Mucosa of rectum (tissue), 2 donors: ENCODE measurements at regions not wholly inside any gene's neighbourhood (a gene's known extent, or its start where the extent isn't known, plus 50 kb on each side); places are given as distances from the start of the nearest gene placed in this dataset.
"Not testable (repeated sequence)": the region's sequence is repeated elsewhere in the genome, so short reads cannot be mapped to it uniquely, and the experiment has no call there.

ENCODE experiments used
- H3K27ac ChIP-seq, 2 donors: one replicate each; pipeline ENCODE4 v1.7.0; 2013; ENCODE audit warnings: inconsistent platforms in 2 of 2, low read depth in 2 of 2, low read length in 2 of 2
- H3K27me3 ChIP-seq, 2 donors: one replicate each; pipeline ENCODE4 v1.7.0; 2013; ENCODE audit warnings: low read length in 2 of 2; ENCODE audit not compliant: control insufficient read depth in 2 of 2, insufficient read depth in 2 of 2
- H3K36me3 ChIP-seq, 2 donors: one replicate each; pipeline ENCODE4 v1.7.0; 2013; ENCODE audit warnings: low read length in 2 of 2; ENCODE audit not compliant: control insufficient read depth in 2 of 2, insufficient read depth in 2 of 2
- H3K4me1 ChIP-seq, 2 donors: one replicate each; pipeline ENCODE4 v1.7.0; 2013; ENCODE audit warnings: low read length in 2 of 2, mild to moderate bottlenecking in 1 of 2; ENCODE audit not compliant: control insufficient read depth in 2 of 2, insufficient read depth in 2 of 2
- H3K4me3 ChIP-seq, 2 donors: one replicate each; pipeline ENCODE4 v1.7.0; 2013; ENCODE audit warnings: low read length in 2 of 2
- H3K9ac ChIP-seq, 2 donors: one replicate each; pipeline ENCODE4 v1.7.0; 2013; ENCODE audit warnings: low read length in 2 of 2, low read depth in 1 of 2, mild to moderate bottlenecking in 1 of 2
- H3K9me3 ChIP-seq, 2 donors: one replicate each; pipeline ENCODE4 v1.7.0; 2013; ENCODE audit warnings: low read length in 2 of 2; ENCODE audit not compliant: control insufficient read depth in 2 of 2
- donor health status: healthy.
- donor health status: Normal muscosa, but diverticular disease.

DNA sequence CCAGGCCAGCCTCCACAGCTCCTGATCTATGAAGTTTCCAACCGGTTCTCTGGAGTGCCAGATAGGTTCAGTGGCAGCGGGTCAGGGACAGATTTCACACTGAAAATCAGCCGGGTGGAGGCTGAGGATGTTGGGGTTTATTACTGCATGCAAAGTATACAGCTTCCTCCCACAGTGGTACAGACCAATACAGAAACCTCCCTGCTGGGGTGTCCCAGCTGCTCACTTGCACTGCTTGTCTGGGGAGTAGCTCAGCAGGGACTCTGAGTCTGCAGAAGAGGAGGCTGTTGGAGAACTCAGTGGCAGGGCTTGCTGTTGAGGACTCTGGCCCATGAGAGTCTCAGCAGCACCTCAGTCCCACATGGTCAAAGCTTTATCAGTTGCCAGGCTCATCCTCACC, 1256.6 kb downstream of the RPIA start:
- not testable (repeated sequence) for H3K27me3 ChIP-seq, H3K27ac ChIP-seq, H3K36me3 ChIP-seq, H3K4me3 ChIP-seq, H3K9me3 ChIP-seq, H3K4me1 ChIP-seq, H3K9ac ChIP-seq

DNA sequence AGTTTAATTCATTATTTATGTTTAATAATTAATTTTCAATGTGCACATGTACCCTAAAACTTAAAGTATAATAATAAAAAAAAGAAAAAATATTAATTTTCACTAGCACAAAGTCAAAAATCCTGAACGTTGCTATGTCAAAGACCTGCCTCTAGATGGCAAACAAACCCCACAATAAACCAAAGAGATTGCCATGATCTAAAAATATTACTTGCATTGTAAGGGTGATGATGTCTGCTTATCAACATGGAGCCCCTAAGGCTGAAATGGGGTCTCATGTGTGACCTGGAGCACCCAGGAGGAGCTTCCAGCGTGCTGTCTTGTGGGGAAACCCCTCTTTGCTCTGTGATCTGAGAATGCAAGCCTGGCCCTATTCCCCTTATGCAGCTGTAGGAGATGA, 1259.3 kb downstream of the RPIA start:
- not testable (repeated sequence) for H3K27me3 ChIP-seq, H3K27ac ChIP-seq, H3K36me3 ChIP-seq, H3K4me3 ChIP-seq, H3K9me3 ChIP-seq, H3K4me1 ChIP-seq, H3K9ac ChIP-seq

DNA sequence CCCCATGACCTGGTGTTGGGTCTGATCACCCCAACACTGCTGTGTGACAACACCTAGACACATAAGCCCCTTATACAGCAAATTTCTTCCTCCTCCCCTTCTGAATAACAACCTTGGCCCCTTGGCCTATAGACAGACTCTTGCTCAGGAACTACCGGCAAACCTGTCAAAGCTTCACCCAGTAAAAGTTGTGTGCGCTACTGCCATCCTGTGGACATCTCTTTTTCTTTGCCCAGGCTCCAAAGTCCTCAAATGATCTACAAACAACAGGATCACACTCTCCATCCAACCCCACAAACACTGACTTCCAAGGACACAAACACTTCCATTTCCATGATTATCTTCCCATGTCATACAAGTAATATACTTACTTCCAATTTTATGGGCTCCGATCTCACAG, 1265.8 kb downstream of the RPIA start:
- not testable (repeated sequence) for H3K27ac ChIP-seq, H3K9ac ChIP-seq, H3K9me3 ChIP-seq, H3K4me3 ChIP-seq, H3K27me3 ChIP-seq, H3K4me1 ChIP-seq, H3K36me3 ChIP-seq

DNA sequence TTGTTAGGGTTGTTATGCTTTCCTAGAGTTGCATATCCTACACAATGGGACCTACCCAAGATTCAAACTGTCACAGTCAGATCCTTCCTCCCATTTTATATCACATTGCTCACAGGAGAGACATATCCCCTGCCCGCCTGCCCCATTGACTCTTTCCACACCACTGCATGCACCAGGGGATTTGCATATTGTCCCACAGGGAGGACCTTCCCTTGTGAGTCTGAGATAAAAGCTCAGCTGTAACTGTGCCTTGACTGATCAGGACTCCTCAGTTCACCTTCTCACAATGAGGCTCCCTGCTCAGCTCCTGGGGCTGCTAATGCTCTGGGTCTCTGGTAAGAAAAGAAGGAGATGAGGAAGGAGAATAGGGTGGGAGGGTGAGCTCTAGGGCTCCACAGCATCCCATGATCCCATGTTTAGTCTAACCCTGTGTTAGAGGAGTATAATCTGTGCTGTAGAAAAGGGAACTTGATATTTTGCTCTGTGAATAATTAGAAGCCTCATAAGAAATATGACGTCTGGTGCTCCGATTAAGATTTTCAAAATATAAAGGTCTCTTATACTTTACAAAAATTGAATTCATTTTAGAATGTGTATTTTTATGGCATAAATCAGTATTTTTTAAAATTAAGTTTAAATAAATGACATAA, 1268.4 kb downstream of the RPIA start:
- not testable (repeated sequence) for H3K9me3 ChIP-seq, H3K4me3 ChIP-seq, H3K9ac ChIP-seq, H3K4me1 ChIP-seq, H3K36me3 ChIP-seq, H3K27ac ChIP-seq, H3K27me3 ChIP-seq

DNA sequence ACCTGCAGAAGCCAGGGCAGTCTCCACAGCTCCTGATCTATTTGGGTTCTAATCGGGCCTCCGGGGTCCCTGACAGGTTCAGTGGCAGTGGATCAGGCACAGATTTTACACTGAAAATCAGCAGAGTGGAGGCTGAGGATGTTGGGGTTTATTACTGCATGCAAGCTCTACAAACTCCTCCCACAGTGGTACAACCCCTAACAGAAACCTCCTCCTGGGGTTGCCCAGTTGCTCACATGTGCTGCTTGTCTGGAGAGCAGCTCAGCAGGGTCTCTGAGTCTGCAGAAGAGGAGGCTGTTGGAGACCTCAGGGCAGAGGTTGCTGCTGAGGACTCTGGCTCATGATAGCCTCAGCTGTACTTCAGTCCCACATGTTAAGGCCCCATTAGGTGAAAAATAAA, 1269.1 kb downstream of the RPIA start:
- H3K27ac ChIP-seq, H3K4me1 ChIP-seq, H3K9ac ChIP-seq, H3K27me3 ChIP-seq, H3K4me3 ChIP-seq, H3K36me3 ChIP-seq, H3K9me3 ChIP-seq: not testable (repeated sequence)

DNA sequence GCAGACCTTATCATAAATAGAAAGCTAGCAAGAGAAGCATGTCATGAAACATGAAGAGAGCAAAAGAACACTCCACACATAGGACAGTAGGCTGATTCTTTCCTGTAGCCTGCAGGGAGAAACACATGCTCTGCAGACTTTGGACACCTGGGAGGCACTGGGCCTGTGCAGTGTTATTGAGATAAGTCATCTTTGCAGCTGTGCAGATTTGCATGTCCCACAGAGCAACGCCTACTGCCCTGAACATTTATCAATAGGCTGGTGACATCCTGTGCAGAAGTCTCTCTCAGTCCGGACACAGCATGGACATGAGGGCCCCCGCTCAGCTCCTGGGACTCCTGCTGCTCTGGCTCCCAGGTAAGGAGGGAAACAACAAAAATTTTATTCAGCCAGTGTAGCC, 1277.1 kb downstream of the RPIA start:
- H3K27ac ChIP-seq, H3K9ac ChIP-seq, H3K4me3 ChIP-seq, H3K36me3 ChIP-seq, H3K9me3 ChIP-seq, H3K4me1 ChIP-seq, H3K27me3 ChIP-seq: not testable (repeated sequence)

DNA sequence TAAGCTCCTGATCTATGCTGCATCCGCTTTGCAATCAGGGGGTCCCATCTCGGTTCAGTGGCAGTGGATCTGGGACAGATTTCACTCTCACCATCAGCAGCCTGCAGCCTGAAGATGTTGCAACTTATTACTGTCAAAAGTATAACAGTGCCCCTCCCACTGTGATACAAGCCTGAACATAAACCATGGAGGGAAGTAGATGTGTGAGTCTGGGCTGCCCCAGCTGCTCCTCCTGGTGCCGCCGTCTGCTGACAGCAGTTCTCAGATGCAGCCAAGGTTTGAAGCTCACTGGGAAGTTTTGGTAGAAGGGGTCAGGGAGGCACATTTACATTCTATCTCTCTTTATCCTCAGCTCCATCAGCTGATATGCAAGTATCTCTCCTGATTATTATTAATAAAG, 1277.7 kb downstream of the RPIA start:
- not testable (repeated sequence) for H3K9me3 ChIP-seq, H3K9ac ChIP-seq, H3K4me3 ChIP-seq, H3K36me3 ChIP-seq, H3K27ac ChIP-seq, H3K27me3 ChIP-seq, H3K4me1 ChIP-seq

DNA sequence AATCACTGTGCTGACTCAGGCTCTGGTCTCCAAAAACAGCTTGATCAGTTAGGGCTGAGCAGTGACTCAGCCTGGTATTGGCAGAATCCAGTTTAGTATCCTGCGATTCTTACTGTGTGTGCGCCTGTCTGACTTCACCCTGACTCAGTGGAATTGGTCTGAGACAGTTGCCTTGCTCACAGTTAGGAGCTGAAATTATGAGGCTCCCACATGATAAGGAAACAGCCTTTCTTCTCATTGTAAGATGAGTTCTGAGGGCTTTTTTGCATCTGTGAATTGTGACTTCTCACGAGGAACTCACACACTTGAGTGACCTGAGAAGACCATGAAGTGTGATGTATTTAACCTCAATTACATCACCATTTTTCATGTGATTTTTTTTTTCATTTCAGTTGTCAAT, 1282.4 kb downstream of the RPIA start:
- not testable (repeated sequence) for H3K4me1 ChIP-seq, H3K4me3 ChIP-seq, H3K36me3 ChIP-seq, H3K27ac ChIP-seq, H3K27me3 ChIP-seq, H3K9ac ChIP-seq, H3K9me3 ChIP-seq

DNA sequence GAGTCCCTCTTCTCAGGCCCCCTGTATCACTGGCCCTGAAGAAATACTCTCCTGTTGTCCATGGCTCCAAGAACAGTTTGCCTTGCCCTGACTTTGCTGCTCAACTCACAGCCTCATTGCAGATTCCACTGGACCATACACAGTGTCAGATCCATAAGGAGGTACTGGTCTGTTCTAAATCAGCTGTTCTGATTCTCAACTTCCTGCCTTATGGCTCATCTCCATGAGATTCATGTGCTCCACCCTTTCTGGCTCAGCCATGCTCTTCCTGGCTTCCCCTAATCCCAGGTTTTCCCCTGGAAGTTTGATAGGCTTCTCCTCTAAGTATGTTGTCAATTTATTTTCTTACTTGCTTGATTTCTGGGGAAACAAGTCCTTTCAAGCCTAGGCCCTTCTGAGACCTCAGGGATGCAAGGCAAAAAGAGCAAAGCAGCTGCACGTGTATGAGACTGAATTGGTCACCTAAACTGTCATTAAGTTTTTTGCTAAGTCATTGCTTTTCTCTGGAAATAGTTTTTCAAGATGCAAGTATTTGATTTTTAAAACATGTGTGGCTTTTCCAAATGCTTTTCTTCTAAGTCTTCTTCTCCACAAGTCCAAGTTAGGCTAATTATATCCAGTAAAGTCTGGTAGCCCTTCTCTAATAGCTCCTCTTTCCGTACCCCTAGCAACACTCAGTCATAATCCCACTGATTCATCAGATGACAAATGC, 1288.5 kb downstream of the RPIA start:
- not testable (repeated sequence) for H3K9ac ChIP-seq, H3K36me3 ChIP-seq, H3K9me3 ChIP-seq, H3K27me3 ChIP-seq, H3K4me3 ChIP-seq, H3K4me1 ChIP-seq, H3K27ac ChIP-seq

DNA sequence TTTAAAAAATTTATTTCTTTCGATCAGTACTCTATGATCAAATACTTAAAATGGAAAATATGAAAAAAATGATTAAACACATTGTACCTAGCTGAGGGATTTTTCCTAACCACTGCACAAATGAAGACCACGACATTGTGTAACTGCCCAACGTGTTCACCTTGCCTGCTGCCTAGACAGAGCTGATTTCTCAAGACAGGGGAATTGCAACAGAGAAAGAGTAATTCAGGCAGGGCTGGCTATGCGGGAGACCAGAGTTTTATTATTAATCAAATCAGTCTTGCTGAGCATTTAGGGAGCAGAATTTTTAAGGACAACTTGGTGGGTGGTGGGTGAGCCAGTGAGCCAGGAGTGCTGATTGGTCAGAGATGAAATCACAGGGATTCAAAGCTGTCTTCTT, 1290.8 kb downstream of the RPIA start:
- H3K27ac ChIP-seq, H3K27me3 ChIP-seq, H3K36me3 ChIP-seq, H3K4me3 ChIP-seq, H3K9me3 ChIP-seq, H3K9ac ChIP-seq, H3K4me1 ChIP-seq: not testable (repeated sequence)

DNA sequence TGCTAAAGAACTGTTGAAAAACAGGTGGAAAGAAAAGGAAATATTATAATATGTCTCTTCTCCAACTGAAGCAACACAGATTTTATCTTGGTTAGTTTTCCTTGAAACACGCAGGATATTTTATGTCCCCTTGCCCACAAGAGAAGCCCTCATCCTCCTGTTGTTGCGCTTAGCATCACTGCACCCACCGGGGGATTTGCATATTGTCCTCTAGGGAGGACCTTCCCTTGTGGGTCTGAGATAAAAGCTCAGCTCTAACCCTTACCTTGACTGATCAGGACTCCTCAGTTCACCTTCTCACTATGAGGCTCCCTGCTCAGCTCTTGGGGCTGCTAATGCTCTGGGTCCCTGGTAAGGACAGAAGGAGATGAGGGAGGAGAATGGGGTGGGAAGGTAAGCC, 1294.2 kb downstream of the RPIA start:
- H3K27me3 ChIP-seq, H3K4me1 ChIP-seq, H3K9ac ChIP-seq, H3K4me3 ChIP-seq, H3K36me3 ChIP-seq, H3K9me3 ChIP-seq, H3K27ac ChIP-seq: not testable (repeated sequence)
